ENCODE measurements at regions not wholly inside any gene's neighbourhood (a gene's known extent, or its start where the extent isn't known, plus 50 kb on each side); places are given as distances from the start of the nearest gene placed in this dataset.

DNA sequence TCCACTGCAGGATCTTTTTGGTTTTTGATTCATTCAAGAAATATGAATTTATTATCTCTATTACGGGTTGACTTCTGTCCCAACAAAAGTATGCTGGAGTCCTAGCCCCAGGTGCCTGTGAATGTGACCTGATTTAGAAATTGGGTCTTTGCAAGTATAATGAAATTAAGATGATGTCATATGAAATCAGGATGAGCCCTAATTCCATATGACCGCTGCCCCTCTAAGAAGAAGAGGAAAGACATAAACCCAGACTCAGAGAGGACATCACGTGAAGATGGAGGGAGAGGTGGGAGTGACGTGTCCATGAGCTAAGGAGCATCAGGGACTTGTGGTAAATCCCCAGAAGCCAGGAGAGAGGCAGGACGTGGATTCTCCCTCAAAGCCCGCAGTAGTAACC lies 287.1 kb downstream of the LPIN1 start:
- no peak for DNase-seq

DNA sequence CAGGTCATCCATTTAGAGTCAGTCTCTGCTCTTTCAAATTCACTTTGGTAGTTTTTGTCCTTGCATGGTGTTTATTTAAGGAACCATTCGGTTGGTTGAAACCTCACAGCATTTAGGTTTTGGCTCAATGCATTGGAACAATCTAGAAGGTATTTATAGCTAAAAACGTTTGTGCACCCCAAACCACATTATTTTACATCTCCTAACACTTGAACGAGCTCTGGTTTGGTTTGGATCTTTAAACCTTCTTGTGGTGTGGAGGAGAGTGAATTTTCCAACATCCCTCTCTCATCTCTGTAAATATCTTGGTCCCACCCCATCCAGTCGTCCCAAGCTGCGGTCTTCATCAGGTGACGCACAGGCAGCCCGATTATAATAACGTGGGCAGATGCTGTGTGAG lies 287.9 kb downstream of the LPIN1 start:
- DNase-seq, result no peak

DNA sequence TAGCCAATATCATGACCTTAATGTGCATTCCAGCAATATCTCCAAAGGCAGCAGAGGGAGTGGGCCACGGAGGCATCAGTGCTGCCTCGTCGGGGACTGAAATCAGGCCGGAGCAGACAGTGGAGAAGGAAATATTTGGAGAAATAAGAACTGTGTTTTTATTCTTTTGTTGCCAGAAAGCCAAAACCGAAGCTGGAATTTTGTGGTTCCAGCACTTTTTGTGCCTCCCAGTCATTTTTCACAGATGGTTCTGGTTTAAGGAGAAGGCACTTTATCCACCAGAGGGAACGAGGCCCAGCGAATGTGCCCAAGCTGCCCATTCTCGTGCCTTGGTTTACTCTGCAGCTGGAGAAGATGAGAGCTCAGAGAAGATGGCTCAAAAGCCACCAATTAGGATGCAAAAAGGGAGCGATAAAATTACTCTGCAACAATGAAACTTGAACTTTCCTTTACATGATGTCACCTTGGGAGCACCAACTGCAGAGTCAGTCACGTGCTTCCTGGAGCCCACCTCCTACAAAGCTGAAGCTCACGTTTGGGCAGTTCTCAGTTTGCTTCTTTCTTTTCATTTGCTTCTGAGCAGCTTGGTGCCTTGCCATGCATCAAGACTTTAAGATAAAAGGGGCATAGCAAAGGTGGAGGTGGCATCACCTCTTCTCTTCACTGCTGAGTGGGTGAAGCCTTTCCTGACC lies 288.7 kb downstream of the LPIN1 start:
- DNase-seq, result no peak

DNA sequence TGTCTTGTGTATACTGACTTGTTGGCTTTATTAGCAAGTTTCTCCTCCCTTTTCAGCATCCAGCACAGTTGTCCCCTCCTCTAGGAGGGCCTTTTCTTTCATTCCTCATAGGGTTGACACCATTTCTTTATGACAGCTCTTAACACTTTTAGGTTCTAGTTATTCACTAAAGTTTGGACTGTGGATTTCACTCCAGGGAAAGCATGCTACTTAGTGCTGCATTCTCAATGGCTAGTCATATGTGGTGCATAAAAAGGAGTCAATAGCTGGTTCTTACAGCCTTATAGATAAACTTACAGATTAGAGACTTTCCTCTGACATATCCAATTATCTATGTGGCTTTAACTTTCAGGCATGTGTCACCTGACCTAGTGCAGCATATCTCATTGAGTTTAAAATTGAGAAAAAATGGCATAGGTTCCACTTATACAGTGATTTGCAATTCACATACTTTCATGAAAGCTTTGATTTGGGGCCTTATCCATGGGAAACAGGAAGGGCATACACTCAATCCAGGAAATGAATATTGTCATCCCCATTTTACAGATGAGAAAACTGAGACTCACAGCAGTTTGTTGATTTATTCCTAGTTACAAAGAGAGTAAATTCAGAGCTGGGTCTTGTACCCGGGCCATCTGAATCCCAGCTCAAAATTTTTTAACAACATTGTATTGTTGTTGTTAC lies 289.7 kb downstream of the LPIN1 start:
- no peak for DNase-seq

DNA sequence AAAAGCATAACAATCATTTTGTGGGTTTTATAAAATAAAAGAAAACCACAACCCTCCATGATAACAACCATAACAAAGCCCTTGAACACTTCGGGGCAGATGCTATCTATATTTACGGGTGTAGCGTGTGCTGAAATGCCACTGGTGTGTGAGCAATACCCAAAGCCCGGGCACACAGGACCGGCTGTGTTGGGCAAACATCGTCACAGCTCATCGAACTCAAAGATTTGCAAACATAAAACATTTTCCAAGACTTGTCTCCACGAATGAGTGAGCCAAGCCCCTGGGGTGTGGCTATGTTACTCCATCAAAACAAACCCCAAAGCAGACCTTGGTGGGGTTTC lies 290.2 kb downstream of the LPIN1 start:
- DNase-seq, result no peak

DNA sequence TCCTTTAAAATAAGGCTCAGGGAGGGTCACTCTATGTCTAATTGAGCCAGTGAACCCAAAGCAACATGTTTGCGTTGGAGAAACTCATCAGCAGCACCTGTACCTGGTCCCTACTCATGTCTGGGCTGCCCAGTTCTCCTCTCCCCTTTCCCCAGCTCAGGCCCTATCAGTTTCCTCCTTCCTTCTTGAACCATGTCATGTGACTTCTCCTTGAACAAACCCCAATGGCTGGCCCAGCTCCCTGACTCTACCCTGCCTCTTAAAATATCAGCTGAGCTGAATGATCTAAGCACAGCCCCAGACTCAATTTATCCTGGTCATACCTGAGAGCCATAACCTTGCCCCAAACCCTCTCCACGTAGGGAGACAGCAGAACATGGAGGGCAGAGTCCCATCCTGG lies 290.9 kb downstream of the LPIN1 start:
- DNase-seq, result no peak

DNA sequence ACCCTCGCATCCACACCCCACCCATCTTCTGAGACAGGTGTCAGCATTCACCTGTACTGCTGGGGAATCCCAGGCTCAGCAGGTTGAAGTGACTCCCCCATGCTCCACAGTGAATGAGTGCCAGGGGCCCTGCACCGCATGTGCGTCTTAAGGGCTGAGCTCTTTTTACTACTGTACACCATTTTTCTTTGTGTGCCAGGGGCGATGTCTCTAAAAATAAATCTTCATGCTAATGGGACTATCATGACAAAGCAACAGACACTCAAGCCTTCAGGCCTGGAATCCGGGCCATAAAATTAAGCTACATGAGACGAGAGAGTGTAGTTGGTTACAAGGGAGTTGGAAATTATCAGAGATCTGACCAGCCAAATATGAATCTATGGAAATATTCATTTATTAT lies 294.8 kb downstream of the LPIN1 start:
- DNase-seq, result no peak

DNA sequence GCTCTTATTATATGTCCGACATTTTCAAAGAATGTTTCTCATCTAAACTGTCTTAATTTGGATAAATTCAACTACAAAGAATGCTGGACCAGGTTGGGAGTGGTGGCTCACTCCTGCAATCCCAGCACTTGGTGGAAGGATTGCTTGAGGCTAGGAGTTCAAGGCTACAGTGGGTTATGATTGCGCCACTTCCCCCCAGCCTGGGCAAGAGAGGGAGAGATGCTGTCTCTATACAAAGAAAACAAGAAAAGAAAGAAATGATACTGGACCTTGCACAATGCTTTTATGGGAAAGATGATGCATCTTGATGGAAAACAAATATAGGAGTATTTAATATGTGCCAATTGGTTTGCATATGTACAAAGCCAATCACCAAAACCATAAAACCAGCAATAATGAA lies 296.7 kb downstream of the LPIN1 start:
- no peak for DNase-seq

DNA sequence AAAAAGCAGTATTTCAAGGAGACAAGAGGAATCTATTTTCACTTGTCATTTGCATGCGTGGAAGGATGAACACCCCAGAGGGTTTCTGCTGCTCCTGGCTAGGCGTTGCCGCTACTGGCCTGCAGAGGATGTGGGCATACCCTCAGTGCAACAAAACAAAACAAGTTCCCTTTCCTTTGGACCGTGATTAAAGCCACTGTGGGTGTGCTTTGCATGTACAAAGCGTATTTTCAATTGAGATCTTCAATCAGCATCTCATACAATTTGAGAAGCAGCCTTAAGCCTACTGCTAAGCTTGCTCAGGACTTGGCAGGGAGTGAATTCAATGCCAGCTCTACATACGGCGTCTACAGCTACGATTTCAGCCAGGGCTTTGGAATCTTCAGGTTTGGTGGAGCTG lies 298.4 kb downstream of the LPIN1 start:
- peak; percentile 8 for DNase-seq

DNA sequence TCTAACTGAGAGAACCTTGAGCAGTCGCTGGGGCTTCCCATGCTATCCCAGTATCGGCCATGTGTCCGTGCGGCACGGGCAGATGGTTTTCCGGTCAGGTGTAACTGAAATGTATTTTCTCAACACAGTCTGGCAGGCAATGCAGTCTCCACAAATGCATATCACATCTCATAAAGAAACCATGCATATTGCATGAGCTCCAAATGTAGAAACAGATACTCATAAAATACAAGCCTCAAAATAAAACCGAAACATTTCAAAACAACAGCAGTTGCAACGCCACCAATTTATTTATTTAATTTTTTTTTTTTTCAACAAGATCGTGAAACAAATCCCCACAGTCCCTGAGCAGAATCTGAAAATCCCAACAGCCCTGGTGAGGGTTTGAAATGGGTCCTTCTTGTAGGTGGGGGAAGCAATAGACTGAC lies 299.4 kb downstream of the LPIN1 start:
- no peak for DNase-seq

DNA sequence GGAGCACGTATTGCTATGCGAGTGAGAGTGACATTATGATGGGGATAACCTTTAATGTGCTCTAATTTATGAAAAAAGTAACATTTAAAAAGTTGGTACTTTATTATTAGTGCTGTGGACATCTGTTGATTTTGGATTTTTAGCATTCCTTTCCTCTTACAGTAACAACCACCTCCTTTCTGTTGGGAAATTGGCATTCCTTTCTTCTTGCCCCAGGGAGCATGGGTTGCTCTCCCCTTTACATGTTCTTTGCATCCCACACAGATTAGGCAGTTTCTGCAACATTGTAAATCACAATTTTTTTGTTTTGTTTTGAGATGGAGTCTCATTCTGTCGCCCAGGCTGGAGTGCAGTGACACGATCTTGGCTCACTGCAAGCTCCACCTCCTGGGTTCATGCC lies 300.2 kb downstream of the LPIN1 start:
- no peak for DNase-seq

DNA sequence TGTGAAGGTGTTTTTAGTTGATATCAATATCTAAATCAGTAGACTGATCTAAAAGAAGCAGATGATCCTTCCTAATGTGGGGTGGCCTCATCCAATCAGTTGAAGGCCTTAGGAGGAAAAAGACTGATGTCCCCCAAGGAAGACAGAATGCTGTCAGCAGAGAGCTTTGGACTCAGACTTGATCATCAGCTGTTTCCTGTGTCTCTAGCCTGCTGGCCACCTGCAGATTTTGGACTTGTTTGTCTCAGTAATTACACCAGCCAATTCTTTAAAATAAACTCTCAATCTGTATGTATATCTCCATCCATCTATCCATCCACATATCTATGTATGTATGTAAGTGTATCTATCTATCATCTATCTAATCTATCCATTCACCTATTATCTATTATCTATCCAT lies 301.3 kb downstream of the LPIN1 start:
- no peak for DNase-seq

DNA sequence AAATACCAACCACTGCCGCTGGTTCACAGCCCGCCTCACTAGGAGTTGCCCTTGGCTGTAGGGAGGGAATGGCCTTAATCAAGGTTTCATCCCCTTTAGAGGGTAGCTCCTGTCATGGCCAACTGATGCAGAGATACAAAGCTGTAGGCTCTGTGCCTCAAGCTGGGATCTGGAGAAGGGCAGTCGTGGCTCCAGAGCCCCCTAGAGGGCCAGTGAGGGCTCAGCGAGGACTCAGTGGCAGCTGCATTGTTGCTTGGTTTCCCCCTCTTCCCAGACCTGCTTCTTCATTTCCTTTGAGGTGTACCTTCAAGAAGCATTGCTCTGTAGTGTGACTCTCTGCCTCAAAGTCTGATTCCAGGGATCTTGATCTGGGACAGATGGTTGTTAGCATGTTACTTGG lies 302.1 kb downstream of the LPIN1 start:
- DNase-seq, result no peak

DNA sequence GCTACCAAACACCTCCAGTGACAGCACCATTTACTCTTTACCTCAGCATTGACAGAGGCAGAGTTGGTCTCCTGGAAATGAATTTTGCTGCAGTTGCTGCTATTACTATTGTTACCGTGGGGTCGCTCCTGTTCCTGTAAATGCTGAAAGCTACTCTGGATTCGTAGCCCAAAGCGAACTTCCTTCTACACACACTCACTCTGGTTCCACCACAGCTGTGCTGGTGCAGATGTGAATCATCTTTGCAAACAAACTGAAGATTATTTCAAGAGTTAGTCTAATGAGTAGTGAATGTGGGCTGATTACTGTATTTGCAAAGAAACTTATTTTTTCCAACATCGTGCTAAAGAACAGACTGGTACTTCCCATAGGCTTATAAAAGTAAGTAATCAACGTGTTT lies 304.0 kb downstream of the LPIN1 start:
- no peak for DNase-seq

DNA sequence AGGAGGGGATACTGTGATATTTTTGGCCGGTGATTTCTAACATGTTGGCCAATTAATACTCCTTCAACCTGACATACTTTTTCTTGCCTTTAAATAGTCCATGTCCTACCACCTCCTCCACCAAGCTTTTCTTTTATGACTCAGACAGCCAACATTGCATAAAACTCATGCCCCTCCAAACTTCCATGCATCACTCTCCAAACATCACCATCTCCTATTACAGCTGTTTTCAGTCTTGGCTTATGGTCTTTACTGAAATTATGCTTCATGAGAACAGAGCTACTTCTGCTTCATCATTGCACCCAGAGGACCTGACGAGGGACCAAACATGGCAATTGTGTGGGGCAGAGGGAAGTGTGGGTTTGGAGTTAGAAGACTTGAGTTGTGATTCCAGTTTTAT lies 305.4 kb downstream of the LPIN1 start:
- no peak for DNase-seq

DNA sequence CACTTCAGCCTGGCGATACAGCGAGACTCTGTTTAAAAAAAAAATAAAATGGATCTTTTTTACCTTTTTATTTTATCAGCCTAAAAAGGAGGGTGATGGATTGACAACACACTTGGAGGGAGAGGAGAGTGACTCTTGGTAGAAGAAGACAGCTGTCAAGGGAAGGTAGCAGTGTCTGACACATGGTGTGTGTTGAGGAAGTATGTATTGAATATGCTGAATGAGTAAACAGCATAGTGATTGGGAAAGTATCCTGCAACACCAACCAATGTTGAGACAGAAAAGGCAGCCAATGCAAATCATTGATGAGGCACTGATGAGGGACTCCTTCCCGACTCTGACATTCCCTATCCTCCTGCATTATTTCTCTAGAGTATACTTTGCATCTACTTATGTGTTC lies 306.4 kb downstream of the LPIN1 start:
- no peak for DNase-seq

DNA sequence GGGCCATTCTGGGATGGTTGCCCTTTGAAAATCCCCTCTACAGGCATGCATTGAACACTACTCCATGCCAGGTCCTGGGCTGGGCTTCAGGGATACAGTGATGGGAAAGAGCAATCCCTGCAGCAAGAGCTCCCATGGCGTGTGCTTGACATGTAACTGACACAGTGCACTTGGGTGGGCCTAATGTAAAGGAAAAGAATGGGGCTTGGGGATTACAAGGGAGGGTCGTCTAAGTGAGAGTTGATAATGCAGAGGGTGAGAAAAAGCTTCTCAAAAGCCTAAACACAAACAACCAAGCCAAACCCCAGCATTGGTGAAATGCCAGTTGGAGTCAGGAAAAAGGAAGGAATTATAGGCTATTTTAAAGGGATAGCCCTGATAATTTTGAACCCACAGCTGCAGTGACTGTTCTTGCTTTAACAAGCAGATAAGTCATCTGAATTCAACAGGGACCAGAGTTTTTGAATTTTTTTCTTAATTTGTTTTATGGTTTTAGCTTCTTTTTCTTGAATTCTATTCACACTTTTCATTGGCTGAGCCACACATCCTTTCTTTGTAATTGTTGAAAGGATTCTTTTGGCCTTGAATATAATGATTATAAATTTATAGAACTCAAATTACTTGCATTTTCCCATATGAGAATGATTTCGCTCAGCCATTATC lies 308.7 kb downstream of the LPIN1 start:
- DNase-seq, result no peak

DNA sequence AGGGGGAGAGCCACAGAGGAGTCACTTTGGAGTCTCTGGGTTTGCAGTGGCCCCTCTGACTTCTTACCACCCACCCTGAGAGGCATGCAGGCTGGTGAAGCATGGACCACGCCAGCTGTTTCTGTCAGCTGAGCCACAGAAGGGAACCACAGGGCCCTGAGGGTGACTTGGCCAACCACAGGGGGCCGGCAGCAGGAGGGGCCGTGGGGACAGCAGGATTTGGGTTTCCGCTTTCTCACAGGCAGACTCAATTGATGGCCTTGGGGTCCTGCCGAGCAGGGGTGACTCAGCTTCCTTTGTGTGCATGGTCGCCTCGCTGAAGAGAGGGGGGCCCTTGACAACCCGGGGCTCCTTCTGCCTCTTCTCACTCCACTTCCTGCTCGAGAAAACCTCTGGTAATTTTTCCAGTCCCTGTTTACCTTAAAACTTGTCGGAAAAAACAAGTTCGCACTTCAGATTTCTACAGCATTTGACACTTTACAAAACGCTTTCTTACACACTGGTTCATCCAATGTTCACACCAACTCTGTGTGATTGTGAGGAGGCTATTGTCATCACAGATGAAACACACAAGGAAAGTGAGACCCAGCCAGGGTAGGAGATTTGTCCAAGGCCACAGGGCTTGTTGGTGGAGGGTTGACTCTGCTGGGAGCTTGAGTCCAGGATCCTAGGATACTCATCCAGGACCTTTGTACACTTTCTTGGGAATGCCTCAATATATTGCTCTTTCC lies 311.2 kb downstream of the LPIN1 start:
- no peak for DNase-seq

DNA sequence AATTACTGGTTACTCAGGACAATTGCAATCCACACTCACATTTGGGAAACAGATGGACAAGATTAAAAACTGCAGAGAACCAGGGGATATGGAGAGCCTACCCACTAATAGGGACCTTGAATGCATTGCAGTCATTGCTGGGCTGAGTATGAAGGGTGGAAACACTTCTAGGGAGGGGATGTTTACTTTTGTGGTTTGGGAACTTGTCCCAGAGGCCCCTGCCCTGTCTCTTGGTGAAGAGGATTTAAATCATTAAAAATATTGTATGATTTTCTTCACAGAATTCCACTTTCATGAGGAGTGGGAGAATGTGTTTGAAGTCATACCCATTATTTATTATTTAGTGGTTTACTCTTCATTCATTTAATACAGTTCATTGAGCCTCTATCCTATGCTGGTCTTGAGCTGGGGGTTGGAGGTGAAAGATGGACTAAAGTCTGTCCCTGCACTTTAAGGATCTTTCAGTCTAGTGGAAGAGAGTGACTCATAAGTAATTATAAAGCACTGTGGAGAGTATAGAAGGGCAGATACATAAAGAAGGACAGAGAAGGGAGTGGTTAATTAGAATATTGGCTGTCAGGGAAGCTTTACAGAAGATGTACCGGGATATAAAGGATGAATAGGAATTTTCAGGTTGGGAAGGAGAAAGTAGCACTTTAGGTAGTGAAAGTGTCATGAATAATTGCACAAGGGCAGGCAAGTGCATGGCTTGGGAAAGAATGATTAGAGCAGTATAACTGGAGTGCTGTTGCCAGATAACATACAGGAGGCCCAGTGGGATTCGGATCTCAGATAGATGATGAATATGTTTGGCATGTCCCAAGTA lies 313.4 kb downstream of the LPIN1 start:
- DNase-seq, result no peak

DNA sequence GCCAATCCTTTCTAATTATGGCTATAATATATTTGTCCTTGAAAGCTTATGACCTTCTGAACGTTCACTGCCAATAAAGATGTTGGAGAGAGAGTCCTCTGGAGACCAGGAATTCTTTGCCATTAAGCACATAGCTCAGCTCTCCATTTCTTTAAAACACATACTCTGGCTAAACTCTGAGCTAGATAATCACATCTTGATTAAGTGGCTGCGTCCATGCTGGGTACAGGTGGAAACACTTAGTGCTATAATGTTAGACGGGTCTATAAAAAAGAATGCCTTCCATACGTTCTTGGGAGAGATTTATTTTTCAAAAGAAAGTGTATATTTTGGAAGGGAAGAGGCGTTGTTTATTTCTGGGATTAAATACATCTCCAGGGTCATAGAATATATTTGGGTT lies 314.5 kb downstream of the LPIN1 start:
- DNase-seq, result no peak

DNA sequence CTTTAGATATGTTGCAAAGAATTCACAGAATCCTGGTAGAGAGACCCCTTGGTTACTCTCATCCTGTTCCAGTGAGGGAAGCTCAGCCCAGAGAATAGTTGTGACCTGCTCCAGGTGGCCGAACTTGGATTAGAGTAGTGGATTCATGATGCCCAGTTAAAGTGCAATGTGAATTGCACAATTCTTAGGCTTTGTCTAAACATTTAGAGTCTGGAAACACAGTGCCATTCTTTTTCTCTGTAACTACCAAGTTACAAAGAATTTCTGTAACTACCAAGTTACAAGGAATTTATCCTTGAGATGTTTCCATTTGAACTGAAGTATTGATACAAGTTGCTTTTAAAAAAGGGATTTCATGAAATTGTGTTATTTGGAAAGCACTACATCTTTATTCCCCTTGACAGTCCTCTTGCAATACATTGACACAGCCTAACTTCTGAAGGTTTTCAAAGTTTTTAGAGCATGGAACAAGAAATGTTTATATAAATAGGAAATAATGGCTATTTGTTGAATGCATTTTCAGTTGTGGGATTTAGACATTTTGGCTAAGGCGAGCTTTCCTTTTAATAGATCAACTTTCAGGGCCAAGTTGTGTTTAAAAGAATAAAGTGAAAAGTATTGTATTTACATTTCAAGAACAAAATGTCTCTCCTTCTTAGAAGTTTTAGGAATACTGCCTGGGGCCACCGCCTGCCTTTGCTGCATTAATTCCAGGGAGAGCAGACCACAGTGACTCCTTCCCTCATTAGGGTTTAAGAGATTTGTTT lies 315.0 kb downstream of the LPIN1 start:
- no peak for DNase-seq

DNA sequence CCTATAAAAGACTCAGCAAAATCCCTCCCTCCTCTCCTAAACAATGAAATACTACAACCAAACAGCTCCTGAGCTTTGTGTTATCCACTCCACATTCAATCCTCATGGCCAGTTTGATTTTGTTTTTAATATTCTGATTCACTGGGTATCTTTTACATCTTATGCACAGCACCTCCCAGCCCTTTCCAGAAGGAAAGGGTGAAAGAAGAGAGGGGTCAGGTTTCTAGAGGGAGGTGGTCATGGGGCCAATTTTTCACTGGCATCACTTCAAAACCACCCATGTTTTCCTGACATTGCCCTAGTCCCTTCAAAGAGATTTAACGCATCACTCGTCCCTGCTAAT lies 315.6 kb downstream of the LPIN1 start:
- no peak for DNase-seq

All from activated naive CD4-positive, alpha-beta T cell treated with Interleukin-2 at 50 U/mL for 16 hours (primary cell).